SIG-M5 (cell line): ENCODE measurements at regions not wholly inside any gene's neighbourhood (a gene's known extent, or its start where the extent isn't known, plus 50 kb on each side); places are given as distances from the start of the nearest gene placed in this dataset.

ENCODE experiments used
- DNase-seq: peaks from one replicate; lab custom pipeline; 2025; lab: John Stamatoyannopoulos, UW

- peak; percentile 85 for DNase-seq
Observed at GRCh38 chr12:93243689-93244513, 133.8 kb upstream of the NUDT4 start.

DNA sequence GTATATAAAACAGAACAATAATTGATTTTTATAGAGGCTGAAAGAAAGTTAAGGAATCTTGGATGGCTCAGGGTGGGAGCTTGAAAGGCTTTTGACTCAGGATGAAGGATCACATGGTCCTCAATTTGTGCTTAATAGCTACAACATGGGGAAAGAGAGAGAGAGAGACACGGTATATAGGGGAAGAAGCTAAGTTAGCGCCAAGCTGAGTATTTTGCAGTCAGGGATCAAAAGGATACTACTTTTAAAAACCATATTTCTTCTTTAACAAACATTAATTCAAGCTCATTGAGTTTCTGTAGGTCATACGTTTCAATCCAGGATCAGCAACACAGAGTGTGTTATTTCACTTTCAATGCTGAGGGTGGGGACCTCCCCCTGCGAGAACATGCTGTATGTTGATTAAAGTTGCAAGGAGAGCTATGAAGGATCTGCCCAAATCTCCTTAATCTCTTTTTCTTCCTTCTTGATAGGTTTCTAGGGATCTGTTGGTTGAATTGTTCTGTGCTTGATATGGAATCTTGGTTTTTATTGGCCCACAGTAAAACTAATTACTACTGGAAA, 133.1 kb upstream of the NUDT4 start:
- no peak for DNase-seq

DNA sequence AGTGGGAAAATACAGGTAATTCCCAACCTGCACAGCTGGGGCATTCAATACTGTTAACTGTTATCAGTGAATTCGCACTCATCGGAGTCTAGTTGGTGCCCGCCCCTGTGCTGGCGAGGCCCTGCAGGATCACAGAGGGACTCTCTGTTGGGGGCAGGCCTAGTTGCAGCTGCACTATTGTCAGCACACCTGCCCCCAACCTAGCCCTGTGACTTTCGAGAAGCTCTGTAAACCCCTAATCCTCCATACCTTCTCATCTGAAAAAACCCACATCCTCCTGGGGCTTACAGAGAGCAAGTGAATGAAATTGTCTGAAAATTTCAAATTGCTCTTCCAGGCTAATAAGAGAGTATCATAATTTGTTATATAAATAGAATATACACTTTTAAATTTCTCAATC, 132.2 kb upstream of the NUDT4 start:
- DNase-seq: no peak

GRCh38 chr12:93247313-93247991, 130.3 kb upstream of the NUDT4 start:
- no peak for DNase-seq

GRCh38 chr12:93252221-93252620, 125.5 kb upstream of the NUDT4 start:
- no peak for DNase-seq

DNA sequence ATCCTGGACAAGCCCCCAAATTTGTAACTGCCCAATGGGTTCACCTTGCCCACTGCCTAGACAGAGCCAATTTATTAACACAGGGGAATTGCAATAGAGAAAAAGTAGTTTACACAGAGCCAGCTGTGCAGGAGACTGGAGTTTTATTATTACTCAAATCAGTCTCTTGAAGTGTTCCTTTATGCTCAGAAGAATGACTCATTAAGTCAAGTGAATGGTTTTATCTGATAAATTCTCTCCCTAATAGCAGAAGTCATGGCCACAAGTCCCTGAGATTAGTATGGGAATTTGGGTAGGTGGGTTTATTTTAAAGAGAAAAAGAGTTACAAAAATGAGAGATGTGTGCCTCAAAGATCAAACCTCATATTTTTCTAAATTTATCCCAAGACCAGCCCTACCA, 122.8 kb upstream of the NUDT4 start:
- DNase-seq: no peak

- DNase-seq: no peak
Observed at GRCh38 chr12:93256256-93256969, 121.3 kb upstream of the NUDT4 start.

GRCh38 chr12:93261505-93262094, 116.1 kb upstream of the NUDT4 start:
- no peak for DNase-seq

DNA sequence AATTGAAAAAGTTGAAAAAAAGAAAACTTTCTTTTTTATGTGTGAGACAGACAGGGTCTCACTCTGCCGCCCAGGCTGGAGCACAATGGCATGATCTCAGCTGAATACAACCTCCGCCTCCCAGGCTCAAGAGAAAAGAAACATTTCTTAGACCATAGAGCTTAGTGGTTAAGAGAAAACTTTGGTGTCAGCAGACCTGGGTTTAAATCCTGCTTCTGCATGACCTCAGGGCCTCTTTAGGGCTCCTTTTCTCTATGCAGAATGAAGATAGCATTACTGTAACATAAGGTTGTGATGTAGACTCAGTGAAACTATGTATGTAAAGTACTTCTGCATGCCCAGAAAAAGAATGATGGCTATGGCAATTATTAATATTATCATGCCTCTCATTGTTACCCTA, 104.7 kb upstream of the NUDT4 start:
- DNase-seq: no peak

- no peak for DNase-seq
Observed at GRCh38 chr12:93273834-93274564, 103.7 kb upstream of the NUDT4 start.

DNA sequence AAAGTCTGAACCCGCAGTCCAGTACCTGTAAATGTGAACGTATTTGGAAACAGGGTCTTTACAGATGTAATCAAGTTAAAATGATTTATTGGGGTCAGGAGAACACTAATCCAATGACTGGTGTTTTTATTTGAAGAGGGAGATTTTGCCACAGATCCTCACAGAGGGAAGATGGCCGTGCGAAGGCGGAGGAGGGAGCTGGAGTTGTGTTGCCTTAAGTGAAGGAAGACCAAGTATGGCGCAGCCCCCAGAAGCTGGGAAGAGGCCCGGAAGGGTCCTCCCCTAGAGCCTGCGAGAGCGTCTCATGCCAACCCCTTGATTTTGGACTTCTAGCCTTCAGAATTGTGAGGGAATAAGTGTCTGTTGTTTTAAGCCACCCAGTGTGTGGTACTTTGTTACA, 102.8 kb upstream of the NUDT4 start:
- no peak for DNase-seq

DNA sequence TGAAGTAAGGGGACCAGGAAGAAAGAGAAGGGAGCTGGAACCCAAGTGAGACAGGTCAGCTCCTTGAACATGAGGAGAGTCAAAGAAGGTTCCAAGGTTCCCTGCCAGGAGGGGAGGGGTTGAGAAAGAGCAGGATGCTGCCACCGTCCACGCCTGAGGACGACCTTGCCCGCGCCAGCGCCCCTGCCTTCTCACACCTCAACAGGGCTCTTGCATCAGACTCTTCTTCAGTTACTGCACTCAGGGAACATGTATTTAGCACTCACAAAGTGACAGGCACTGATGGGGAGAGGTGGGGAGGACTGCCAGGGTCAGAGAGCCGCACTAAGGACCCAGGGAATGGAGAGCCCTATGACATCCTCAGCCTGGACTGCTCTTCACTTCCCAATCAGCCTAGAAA, 102.1 kb upstream of the NUDT4 start:
- no peak for DNase-seq

DNA sequence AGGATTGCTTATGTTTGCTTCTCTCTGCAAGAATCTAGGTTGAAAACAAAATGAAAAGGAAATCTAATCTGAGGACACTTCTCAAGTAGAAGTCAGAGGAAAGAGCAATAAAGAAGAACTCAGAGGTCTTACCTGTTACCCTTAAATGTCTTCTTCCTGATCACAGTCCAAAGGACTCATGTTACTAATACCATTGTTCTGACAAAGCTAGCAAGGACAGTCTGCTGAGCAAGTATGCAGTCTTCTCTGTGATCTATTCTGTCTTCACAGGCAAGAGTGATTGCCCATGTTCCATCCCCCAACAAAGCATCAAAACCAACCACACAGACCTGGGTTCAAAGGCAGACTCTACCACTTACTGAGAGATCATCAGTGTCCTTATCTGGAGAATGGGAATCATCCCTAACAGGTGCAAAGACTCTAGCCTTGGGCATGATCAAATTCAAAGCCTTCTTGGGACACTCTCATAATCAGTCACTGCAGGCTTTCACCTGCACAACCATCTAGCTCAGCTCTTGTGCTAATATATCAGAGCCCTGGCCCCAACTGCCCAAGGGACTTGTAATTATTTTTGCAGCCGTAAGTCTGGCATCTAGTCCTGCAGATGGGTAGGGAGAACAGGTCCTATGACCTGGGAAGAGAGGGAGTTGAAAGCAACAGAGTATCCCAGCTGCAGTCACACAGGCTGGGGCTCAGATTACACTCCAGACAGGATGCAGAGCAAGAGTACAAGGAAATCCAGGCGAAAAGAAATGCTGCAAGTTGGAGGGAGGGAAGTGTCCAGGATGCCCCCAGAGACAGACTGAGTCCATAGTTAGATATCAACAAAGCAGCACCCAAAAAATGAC, 97.9 kb upstream of the NUDT4 start:
- no peak for DNase-seq

DNA sequence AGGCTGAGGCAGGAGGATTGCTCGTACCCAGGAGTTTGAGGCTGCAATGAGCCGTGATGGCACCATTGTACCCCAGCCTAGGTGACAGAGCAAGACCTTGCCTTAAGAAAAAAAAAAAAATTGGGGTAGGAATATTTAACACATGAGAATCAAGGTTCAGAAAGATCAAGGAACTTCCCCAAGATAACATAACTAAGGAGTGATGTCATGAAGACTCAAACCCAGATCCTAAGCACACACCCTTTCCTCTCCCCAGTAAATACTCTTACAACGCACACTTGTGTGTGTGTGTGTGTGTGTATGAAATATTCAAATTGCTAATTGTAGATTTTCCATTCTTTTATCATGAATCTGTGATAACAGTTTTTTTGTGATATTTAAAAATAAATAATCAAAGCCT, 90.6 kb upstream of the NUDT4 start:
- no peak for DNase-seq

- DNase-seq: no peak
Observed at GRCh38 chr12:93288626-93289025, 89.1 kb upstream of the NUDT4 start.

DNA sequence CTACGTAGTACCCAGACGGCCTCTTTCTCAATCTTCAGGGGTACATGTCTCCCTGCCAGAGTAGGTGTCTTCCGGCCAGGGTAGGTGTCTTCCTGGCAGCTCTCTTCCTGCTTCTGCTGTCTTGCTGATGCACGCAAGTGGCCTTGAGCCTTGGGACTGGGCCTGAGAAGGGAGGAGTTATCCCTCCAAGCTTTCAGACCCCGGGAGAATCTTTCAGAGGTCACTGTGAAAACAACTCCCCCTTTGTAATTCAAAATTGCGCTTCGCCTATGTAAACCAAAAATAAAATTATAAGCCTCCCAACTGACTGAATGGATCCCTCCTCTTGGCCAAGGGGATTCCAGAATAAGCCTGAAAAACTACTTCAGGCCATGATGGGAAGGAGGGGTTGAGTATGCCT, 87.3 kb upstream of the NUDT4 start:
- no peak for DNase-seq

- no peak for DNase-seq
Observed at GRCh38 chr12:93292213-93292612, 85.5 kb upstream of the NUDT4 start.

- no peak for DNase-seq
Observed at GRCh38 chr12:93292731-93293566, 84.8 kb upstream of the NUDT4 start.

GRCh38 chr12:93297032-93297431, 80.7 kb upstream of the NUDT4 start:
- no peak for DNase-seq

DNA sequence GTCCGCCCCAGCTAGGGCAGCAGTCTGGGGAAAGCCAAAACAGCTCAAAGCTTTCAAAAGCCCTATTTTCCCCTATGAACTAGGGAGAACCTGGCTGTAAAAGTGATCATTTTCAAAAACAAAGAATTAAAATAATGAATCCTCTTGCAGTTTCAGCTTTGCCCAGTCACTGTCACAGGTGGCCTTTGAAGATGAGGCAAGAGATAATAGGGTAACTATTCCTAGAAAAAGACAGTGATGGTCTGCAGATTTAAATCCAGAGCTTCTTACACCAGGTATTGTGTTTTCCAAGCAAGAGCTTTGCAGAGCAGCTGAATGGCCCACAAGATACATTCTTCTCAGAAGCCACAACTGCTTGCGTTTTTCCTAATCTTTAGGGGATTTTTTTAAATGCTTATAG, 80.2 kb upstream of the NUDT4 start:
- DNase-seq: no peak
